Ammon's horn (tissue), 1 donor: ENCODE measurements at regions not wholly inside any gene's neighbourhood (a gene's known extent, or its start where the extent isn't known, plus 50 kb on each side); places are given as distances from the start of the nearest gene placed in this dataset.
"Not testable (repeated sequence)": the region's sequence is repeated elsewhere in the genome, so short reads cannot be mapped to it uniquely, and the experiment has no call there.

Experiments used
- DNase-seq: peaks from one replicate; pipeline ENCODE4 v3.0.0-alpha.2; 2016; ENCODE audit warnings: low spot score

- no peak for DNase-seq
These were observed 149.6 kb upstream of the TLE3 start for GRCh38 chr15:70247281-70247680.

- DNase-seq = no peak
These were observed 149.0 kb upstream of the TLE3 start for GRCh38 chr15:70246623-70247220.

- DNase-seq = peak; percentile 51
These were observed 148.4 kb upstream of the TLE3 start for GRCh38 chr15:70245932-70246622.

GRCh38 chr15:70244978-70245542 is 147.3 kb upstream of the TLE3 start:
- no peak for DNase-seq

- no peak for DNase-seq
These were observed 146.2 kb upstream of the TLE3 start for GRCh38 chr15:70243686-70244540.

GRCh38 chr15:70242951-70243685 is 145.4 kb upstream of the TLE3 start:
- no peak for DNase-seq

- no peak for DNase-seq
These were observed 144.0 kb upstream of the TLE3 start for GRCh38 chr15:70241561-70242320.

GRCh38 chr15:70240820-70241430 is 143.2 kb upstream of the TLE3 start:
- no peak for DNase-seq

- no peak for DNase-seq
These were observed 142.4 kb upstream of the TLE3 start for GRCh38 chr15:70240082-70240481.

- DNase-seq = no peak
These were observed 141.2 kb upstream of the TLE3 start for GRCh38 chr15:70238917-70239316.

- DNase-seq = no peak
These were observed 139.9 kb upstream of the TLE3 start for GRCh38 chr15:70237626-70238025.

- no peak for DNase-seq
These were observed 138.8 kb upstream of the TLE3 start for GRCh38 chr15:70236341-70237086.

- DNase-seq = no peak
These were observed 137.6 kb upstream of the TLE3 start for GRCh38 chr15:70235347-70235746.

GRCh38 chr15:70234256-70234905 is 136.7 kb upstream of the TLE3 start:
- no peak for DNase-seq

- no peak for DNase-seq
These were observed 133.8 kb upstream of the TLE3 start for GRCh38 chr15:70231484-70231883.

GRCh38 chr15:70227918-70228317 is 130.2 kb upstream of the TLE3 start:
- not testable (repeated sequence) for DNase-seq

GRCh38 chr15:70227147-70227546 is 129.4 kb upstream of the TLE3 start:
- no peak for DNase-seq

GRCh38 chr15:70226337-70226980 is 128.7 kb upstream of the TLE3 start:
- no peak for DNase-seq

GRCh38 chr15:70225416-70225815 is 127.7 kb upstream of the TLE3 start:
- no peak for DNase-seq
